ENCODE measurements at regions not wholly inside any gene's neighbourhood (a gene's known extent, or its start where the extent isn't known, plus 50 kb on each side); places are given as distances from the start of the nearest gene placed in this dataset.

GRCh38 chr6:53744321-53744720 is 50.5 kb upstream of the LRRC1 start:
- no peak for TF ChIP-seq CTCF (IDR thresholded peaks at IDR 0.05)
- Mint-ChIP-seq H3K27me3 (ENCODE audit: insufficient read depth) (no peaks in the 10 kb centered on the region; the same call in 1 of the 2 replicates), H3K27ac (no peak overlapping the region), H3K4me1 (ENCODE audit: low read depth) (peaks cover 16% of the 10 kb centered on the region), H3K36me3 (ENCODE audit: low read depth) (no peaks in the 10 kb centered on the region), H3K4me3 (no peak overlapping the region), H3K9me3 (no peaks in the 10 kb centered on the region)
- DNase-seq: no peak

- Mint-ChIP-seq H3K27me3 (ENCODE audit: insufficient read depth) (no peaks in the 10 kb centered on the region; the same call in 1 of the 2 replicates), H3K27ac (no peak overlapping the region), H3K9me3 (no peaks in the 10 kb centered on the region), H3K36me3 (ENCODE audit: low read depth) (no peaks in the 10 kb centered on the region), H3K4me1 (ENCODE audit: low read depth) (peaks cover 35% of the 10 kb centered on the region), H3K4me3 (no peak overlapping the region)
- TF ChIP-seq CTCF (IDR thresholded peaks at IDR 0.05): no peak
- DNase-seq: no peak
These were observed 53.6 kb upstream of the LRRC1 start for GRCh38 chr6:53741034-53741823.

GRCh38 chr6:53737746-53738145 is 57.1 kb upstream of the LRRC1 start:
- peaks cover 60% of the 10 kb centered on the region for H3K4me1 Mint-ChIP-seq (ENCODE audit: low read depth)
- no peak overlapping the region for H3K27ac Mint-ChIP-seq
- H3K4me3 Mint-ChIP-seq: no peak overlapping the region
- peaks cover 10% of the 10 kb centered on the region for H3K36me3 Mint-ChIP-seq (ENCODE audit: low read depth)
- no peak for DNase-seq
- H3K27me3 Mint-ChIP-seq (ENCODE audit: insufficient read depth): no peaks in the 10 kb centered on the region; the same call in 1 of the 2 replicates
- H3K9me3 Mint-ChIP-seq: peaks cover 6% of the 10 kb centered on the region
- TF ChIP-seq CTCF (IDR thresholded peaks at IDR 0.05): no peak

- peaks cover 10% of the 10 kb centered on the region for H3K36me3 Mint-ChIP-seq (ENCODE audit: low read depth)
- DNase-seq: no peak
- peaks cover 68% of the 10 kb centered on the region for H3K4me1 Mint-ChIP-seq (ENCODE audit: low read depth)
- H3K4me3 Mint-ChIP-seq: no peak overlapping the region; the same call in 1 of the 2 replicates
- H3K27me3 Mint-ChIP-seq (ENCODE audit: insufficient read depth): no peaks in the 10 kb centered on the region; the same call in 1 of the 2 replicates
- peaks cover 6% of the 10 kb centered on the region for H3K9me3 Mint-ChIP-seq
- peak overlapping the region; percentile 79; the same call in 1 of the 2 replicates for H3K27ac Mint-ChIP-seq
- no peak for TF ChIP-seq CTCF (IDR thresholded peaks at IDR 0.05)
These were observed 58.9 kb upstream of the LRRC1 start for GRCh38 chr6:53735896-53736295.

GRCh38 chr6:53734473-53735299 is 60.1 kb upstream of the LRRC1 start:
- peak; percentile 78 for TF ChIP-seq CTCF (IDR thresholded peaks at IDR 0.05)
- H3K27me3 Mint-ChIP-seq (ENCODE audit: insufficient read depth): no peaks in the 10 kb centered on the region
- H3K27ac Mint-ChIP-seq: peak overlapping the region; percentile 79
- peak; percentile 90 for DNase-seq
- H3K4me3 Mint-ChIP-seq: peak overlapping the region; percentile 70
- H3K9me3 Mint-ChIP-seq: peaks cover 6% of the 10 kb centered on the region
- H3K4me1 Mint-ChIP-seq (ENCODE audit: low read depth): peaks cover 68% of the 10 kb centered on the region
- peaks cover 10% of the 10 kb centered on the region for H3K36me3 Mint-ChIP-seq (ENCODE audit: low read depth)
